ENCODE measurements at regions not wholly inside any gene's neighbourhood (a gene's known extent, or its start where the extent isn't known, plus 50 kb on each side); places are given as distances from the start of the nearest gene placed in this dataset.
"Not testable (repeated sequence)": the region's sequence is repeated elsewhere in the genome, so short reads cannot be mapped to it uniquely, and the experiment has no call there.

DNA sequence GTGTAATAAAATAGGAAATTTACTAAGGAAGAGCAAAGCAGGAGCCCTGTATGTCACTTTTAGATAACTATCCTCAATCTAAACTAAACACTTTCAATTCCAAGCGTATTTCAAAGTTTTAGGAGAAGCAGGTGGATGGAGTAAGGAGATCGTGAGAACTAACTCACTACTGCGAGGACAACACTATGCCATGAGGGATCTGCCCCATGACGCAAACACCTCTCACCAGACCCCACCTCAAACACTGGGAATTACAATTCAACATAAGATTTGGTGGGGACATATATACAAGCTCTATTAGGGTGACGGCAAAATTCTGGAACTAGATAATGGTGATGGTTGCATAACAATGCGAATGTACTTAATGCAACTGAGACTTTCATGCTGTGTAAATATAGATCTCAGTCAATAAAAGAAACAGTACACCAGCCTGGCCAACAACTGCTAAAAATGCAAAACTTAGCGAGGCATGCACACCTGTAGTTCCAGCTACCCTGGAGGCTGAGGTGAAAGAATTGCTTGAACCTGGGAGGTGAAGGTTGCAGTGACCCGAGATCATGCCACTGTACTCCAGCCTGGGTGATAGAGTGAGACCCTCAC is 99.0 kb downstream of the SYT15 start:
- not testable (repeated sequence) for H4K20me1 ChIP-seq (ENCODE audit: insufficient read depth); H3K9ac ChIP-seq (ENCODE audit: low read length); H3K27me3 ChIP-seq (ENCODE audit: insufficient read depth, low read depth, low read length); H3K79me2 ChIP-seq (replicated peaks; ENCODE audit: insufficient read depth, low read length); H3K9me2 ChIP-seq (ENCODE audit: insufficient read depth, low read length); H3K9me3 ChIP-seq (ENCODE audit: low read length); H3K4me3 ChIP-seq (ENCODE audit: low read length); H3K4me2 ChIP-seq (ENCODE audit: low read length); H3K27ac ChIP-seq (ENCODE audit: low read length); H3K36me3 ChIP-seq (ENCODE audit: insufficient read depth, low read length); H2AFZ ChIP-seq (ENCODE audit: low read depth, low read length); H3F3A ChIP-seq (ENCODE audit: insufficient read depth, low read length, poor library complexity, severe bottlenecking)

DNA sequence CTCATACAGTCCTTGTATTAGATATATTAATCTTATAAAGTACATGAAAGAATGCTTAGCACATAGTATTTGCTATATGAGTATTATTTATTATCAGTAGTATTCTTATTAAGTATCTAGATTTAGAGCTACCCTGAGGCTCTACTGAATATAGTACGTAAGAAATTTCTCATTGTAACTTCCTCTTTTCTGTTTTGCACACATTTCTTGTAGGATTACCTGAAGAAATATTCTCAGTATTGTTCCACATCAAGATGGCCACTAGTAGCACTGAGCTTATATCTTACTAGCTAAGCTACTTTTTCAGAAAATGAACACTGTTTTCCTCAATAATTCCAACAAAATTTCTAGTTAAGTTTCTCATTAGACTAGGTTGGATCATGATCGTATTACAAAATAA is 112.5 kb downstream of the SYT15 start:
- not testable (repeated sequence) for H3K9me3 ChIP-seq (ENCODE audit: low read length); H3K9ac ChIP-seq (ENCODE audit: low read length); H3K36me3 ChIP-seq (ENCODE audit: insufficient read depth, low read length); H3K4me2 ChIP-seq (ENCODE audit: low read length); H3K4me3 ChIP-seq (ENCODE audit: low read length); H3F3A ChIP-seq (ENCODE audit: insufficient read depth, low read length, poor library complexity, severe bottlenecking); H3K27ac ChIP-seq (ENCODE audit: low read length); H3K27me3 ChIP-seq (ENCODE audit: insufficient read depth, low read depth, low read length); H3K79me2 ChIP-seq (replicated peaks; ENCODE audit: insufficient read depth, low read length); H4K20me1 ChIP-seq (ENCODE audit: insufficient read depth); H3K9me2 ChIP-seq (ENCODE audit: insufficient read depth, low read length); H2AFZ ChIP-seq (ENCODE audit: low read depth, low read length)

DNA sequence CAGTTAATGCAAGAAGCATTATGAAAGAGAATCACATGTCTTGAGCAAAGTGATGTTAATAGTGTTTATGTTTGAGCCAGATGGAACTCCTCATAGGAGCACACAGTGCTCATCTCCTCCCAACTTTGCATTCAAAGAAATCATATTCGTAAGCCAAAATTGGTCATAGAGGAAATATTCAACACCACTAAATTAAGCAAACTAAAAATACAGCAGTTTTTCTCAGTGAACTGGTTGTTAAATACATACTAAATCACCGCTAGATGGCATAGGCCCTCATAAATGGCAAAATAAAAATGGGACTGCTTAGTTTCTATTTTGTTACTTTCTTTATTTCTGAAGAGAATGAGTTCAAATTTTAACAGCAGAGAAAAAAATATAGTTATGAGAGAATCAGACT is 114.3 kb downstream of the SYT15 start:
- H3K27me3 ChIP-seq (ENCODE audit: insufficient read depth, low read depth, low read length); H3K4me2 ChIP-seq (ENCODE audit: low read length): not testable (repeated sequence)

DNA sequence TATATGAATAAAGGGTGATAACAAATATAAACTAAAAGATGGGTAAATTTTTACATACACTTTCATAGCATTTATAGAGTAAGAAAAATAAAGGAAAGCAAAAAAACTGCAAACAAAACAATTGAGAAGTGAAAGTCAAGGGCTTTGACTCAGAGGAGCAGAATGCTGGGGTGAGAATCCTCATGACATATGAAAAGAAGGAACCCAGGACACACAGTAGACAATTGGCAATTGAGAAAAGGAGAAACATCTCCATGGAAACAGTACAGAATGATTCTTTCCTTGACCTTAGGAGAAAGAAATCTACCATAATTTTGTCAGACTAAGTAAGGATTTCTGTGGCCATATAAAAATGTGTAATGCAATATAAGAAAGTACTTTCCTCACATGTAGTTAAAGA is 138.3 kb downstream of the SYT15 start:
- not testable (repeated sequence) for H3K36me3 ChIP-seq (ENCODE audit: insufficient read depth, low read length); H3K4me3 ChIP-seq (ENCODE audit: low read length); H3K79me2 ChIP-seq (replicated peaks; ENCODE audit: insufficient read depth, low read length); H3F3A ChIP-seq (ENCODE audit: insufficient read depth, low read length, poor library complexity, severe bottlenecking); H4K20me1 ChIP-seq (ENCODE audit: insufficient read depth); H3K9me3 ChIP-seq (ENCODE audit: low read length); H2AFZ ChIP-seq (ENCODE audit: low read depth, low read length); H3K9me2 ChIP-seq (ENCODE audit: insufficient read depth, low read length); H3K4me2 ChIP-seq (ENCODE audit: low read length); H3K27ac ChIP-seq (ENCODE audit: low read length); H3K27me3 ChIP-seq (ENCODE audit: insufficient read depth, low read depth, low read length); H3K9ac ChIP-seq (ENCODE audit: low read length)

More for the DNA sequence above, 114.3 kb downstream of the SYT15 start:
- H3K79me2 ChIP-seq (replicated peaks; ENCODE audit: insufficient read depth, low read length); H2AFZ ChIP-seq (ENCODE audit: low read depth, low read length); H3K9me3 ChIP-seq (ENCODE audit: low read length); H3F3A ChIP-seq (ENCODE audit: insufficient read depth, low read length, poor library complexity, severe bottlenecking); H3K9me2 ChIP-seq (ENCODE audit: insufficient read depth, low read length); H3K4me3 ChIP-seq (ENCODE audit: low read length); H3K9ac ChIP-seq (ENCODE audit: low read length); H4K20me1 ChIP-seq (ENCODE audit: insufficient read depth); H3K27ac ChIP-seq (ENCODE audit: low read length); H3K36me3 ChIP-seq (ENCODE audit: insufficient read depth, low read length): not testable (repeated sequence)

DNA sequence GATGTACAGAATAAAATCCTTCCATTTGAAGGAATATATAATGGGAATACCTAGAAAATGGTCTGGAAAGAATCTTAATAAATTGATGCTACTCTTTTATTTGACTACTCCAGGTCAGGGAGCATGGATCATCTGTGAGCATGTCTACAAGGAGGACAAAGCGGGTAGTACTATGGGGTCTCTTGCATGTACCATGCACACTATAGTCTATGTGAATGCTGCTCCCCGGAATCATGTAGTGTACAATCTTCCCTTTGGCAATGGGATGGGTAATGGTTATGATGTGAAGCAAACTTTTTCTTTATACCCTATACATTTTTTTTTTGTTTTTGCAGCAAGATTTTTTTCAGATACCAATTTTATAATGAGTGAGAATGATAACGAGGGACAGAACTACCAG is 139.1 kb downstream of the SYT15 start:
- not testable (repeated sequence) for H2AFZ ChIP-seq (ENCODE audit: low read depth, low read length); H3K4me3 ChIP-seq (ENCODE audit: low read length); H3K4me2 ChIP-seq (ENCODE audit: low read length)

DNA sequence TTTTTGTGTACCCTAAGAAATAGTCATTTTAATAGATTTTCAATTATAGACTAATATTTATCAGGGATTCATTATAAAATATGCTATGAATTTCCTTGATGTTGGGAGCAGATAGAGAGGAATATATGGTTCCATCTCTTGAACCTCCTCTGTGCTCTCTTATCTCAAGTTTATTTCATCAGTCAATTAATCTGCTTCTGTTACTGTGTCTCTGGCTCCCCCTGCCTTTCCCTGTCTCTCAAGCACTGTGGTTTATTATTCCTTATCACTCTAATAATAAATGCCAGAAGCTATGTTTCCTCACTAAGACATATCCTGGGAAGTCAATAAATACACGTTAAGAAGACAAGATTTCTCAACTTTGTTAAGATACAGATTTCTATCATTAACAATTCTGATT is 141.5 kb downstream of the SYT15 start:
- H3K9ac ChIP-seq (ENCODE audit: low read length); H3K4me2 ChIP-seq (ENCODE audit: low read length); H3K36me3 ChIP-seq (ENCODE audit: insufficient read depth, low read length); H3K4me3 ChIP-seq (ENCODE audit: low read length); H3K9me3 ChIP-seq (ENCODE audit: low read length); H3K9me2 ChIP-seq (ENCODE audit: insufficient read depth, low read length); H3K27me3 ChIP-seq (ENCODE audit: insufficient read depth, low read depth, low read length); H3K79me2 ChIP-seq (replicated peaks; ENCODE audit: insufficient read depth, low read length); H3F3A ChIP-seq (ENCODE audit: insufficient read depth, low read length, poor library complexity, severe bottlenecking); H3K27ac ChIP-seq (ENCODE audit: low read length); H4K20me1 ChIP-seq (ENCODE audit: insufficient read depth); H2AFZ ChIP-seq (ENCODE audit: low read depth, low read length): not testable (repeated sequence)

More for the DNA sequence above, 139.1 kb downstream of the SYT15 start:
- H3K79me2 ChIP-seq (replicated peaks; ENCODE audit: insufficient read depth, low read length); H3K9me3 ChIP-seq (ENCODE audit: low read length); H3K9me2 ChIP-seq (ENCODE audit: insufficient read depth, low read length); H3K27me3 ChIP-seq (ENCODE audit: insufficient read depth, low read depth, low read length); H3F3A ChIP-seq (ENCODE audit: insufficient read depth, low read length, poor library complexity, severe bottlenecking); H3K36me3 ChIP-seq (ENCODE audit: insufficient read depth, low read length); H3K27ac ChIP-seq (ENCODE audit: low read length); H4K20me1 ChIP-seq (ENCODE audit: insufficient read depth); H3K9ac ChIP-seq (ENCODE audit: low read length): not testable (repeated sequence)

DNA sequence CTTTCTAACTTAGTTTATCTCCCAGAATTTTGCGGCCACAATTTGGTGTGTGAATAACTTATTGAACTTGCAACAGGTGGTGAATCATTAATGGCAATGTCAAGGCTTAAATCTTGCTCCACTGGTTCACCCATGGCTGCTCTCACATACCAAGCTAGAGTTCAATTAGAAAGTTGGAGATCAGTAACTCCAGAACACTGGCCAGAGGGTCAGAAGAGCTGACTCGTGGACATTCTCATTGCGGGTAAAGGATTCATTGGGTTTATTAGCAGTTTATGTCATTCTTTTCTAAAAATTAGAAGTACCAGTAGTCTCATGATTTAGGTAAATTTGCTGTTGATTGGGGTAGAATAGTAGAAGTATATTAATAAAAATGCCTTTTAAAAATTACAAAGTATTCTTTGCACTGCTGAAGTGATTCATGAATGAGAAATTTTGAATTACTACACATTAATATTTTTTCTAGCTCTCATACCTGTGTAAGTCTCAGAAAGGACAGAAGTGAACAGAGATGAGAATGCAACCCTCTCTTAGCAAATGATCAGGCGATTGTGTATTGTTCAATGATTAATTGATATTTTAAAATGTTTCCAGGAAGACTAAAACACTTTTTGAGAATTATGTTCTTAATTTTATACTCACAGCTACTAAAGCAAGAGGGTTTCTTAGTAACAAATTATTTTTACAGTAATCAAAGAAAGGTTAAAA is 142.0 kb downstream of the SYT15 start:
- H3K36me3 ChIP-seq (ENCODE audit: insufficient read depth, low read length); H3K27ac ChIP-seq (ENCODE audit: low read length); H3K27me3 ChIP-seq (ENCODE audit: insufficient read depth, low read depth, low read length); H3F3A ChIP-seq (ENCODE audit: insufficient read depth, low read length, poor library complexity, severe bottlenecking); H3K9me3 ChIP-seq (ENCODE audit: low read length); H4K20me1 ChIP-seq (ENCODE audit: insufficient read depth); H3K4me2 ChIP-seq (ENCODE audit: low read length); H3K9ac ChIP-seq (ENCODE audit: low read length); H3K79me2 ChIP-seq (replicated peaks; ENCODE audit: insufficient read depth, low read length); H3K4me3 ChIP-seq (ENCODE audit: low read length); H2AFZ ChIP-seq (ENCODE audit: low read depth, low read length); H3K9me2 ChIP-seq (ENCODE audit: insufficient read depth, low read length): not testable (repeated sequence)

DNA sequence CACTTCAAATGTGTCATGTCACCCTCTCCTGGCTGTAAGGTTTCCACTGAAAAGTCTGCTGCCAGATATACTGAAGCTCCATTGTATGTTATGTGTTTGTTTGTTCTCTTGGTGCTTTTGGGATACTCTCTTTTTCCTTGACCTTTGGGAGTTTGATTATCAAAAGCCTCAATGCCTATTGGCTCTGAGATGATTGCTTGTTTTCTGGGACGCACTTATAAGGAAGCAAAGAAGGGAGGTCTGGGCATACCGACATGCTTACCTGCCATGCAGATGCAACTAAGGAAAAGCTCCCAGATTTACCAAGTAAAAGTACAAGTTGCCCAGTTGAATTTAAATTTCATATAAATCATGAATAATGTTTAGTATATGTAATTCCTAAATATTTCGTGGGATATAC is 145.3 kb downstream of the SYT15 start:
- H4K20me1 ChIP-seq (ENCODE audit: insufficient read depth); H3K36me3 ChIP-seq (ENCODE audit: insufficient read depth, low read length); H3K79me2 ChIP-seq (replicated peaks; ENCODE audit: insufficient read depth, low read length): not testable (repeated sequence)

More for the DNA sequence above, 145.3 kb downstream of the SYT15 start:
- not testable (repeated sequence) for H3K9ac ChIP-seq (ENCODE audit: low read length); H3K27me3 ChIP-seq (ENCODE audit: insufficient read depth, low read depth, low read length); H3K4me3 ChIP-seq (ENCODE audit: low read length); H3K9me3 ChIP-seq (ENCODE audit: low read length); H3K27ac ChIP-seq (ENCODE audit: low read length); H2AFZ ChIP-seq (ENCODE audit: low read depth, low read length); H3F3A ChIP-seq (ENCODE audit: insufficient read depth, low read length, poor library complexity, severe bottlenecking); H3K4me2 ChIP-seq (ENCODE audit: low read length); H3K9me2 ChIP-seq (ENCODE audit: insufficient read depth, low read length)
